ENCODE measurements at regions not wholly inside any gene's neighbourhood (a gene's known extent, or its start where the extent isn't known, plus 50 kb on each side); places are given as distances from the start of the nearest gene placed in this dataset.

DNA sequence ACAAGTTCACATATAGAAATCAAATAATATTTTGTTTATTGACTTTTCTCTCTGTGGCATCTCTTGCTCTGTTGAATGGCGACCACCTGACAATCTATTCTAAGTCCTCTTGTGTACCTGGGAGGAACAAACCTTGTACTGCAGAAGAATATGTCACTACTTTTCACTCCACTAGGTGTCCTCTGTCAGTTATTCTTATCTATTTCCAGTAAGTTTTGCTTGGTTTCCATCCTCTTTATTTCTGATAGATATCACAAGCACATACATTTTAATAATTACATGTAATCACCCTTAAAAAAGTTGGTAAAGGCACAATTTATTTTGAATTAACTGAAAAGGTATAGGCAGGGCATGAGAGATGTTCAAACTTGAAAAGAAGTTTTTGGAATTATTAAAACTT is 238.4 kb downstream of the SNCA start:
- no peak for DNase-seq

DNA sequence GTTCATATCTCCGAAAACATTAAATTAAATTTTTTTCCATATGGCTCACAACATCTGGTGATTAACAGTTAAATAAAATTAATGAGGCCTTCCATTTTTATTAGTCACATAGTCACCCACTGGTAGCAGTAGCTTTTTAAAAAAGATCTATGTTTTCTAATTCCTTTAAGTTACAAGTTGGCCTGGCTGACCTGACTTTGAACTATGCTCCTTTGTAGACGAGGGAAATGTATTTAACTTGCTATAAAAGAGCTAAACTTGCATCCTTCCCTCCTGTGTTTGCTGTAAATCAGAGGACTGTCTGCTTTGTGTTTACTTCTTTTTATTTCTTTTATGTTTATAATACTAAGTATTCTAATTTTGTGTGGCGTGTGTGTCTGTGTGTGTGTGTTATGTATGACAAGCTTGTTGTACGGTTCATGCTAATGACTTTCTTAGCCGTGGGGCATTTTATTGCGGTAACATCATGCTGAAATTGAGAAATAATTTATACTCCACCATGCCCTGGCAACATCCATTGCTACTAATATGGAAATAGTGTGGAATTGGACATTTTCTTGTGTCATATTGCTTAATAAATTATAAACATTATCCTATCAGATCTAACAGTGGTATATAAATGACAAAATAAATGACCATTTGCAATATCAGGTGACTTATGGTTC is 241.7 kb downstream of the SNCA start:
- DNase-seq = no peak

GRCh38 chr4:89590128-89590527 is 246.8 kb downstream of the SNCA start:
- no peak for DNase-seq

DNA sequence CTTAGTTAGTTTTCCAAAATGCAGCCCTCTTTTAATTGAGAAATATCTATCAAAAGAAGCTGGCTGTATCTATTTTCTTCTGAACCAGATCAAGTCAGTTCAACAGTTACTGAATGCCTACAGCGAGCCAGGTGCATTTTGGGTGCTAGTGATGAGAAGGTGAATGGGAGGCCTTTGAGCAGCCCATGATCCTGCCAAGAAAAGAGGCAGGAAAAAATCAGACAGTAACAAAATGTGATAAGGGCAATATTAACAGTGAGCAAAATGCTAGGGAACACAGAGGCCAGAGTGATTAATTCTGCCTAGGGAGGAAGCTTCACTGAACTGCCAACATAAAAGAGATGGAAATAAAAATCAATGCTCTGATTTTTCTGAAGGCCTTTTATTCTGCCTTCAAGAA is 248.5 kb downstream of the SNCA start:
- no peak for DNase-seq

GRCh38 chr4:89587364-89587763 is 249.6 kb downstream of the SNCA start:
- no peak for DNase-seq

- DNase-seq = no peak
These were observed 250.1 kb downstream of the SNCA start for GRCh38 chr4:89586864-89587263.

DNA sequence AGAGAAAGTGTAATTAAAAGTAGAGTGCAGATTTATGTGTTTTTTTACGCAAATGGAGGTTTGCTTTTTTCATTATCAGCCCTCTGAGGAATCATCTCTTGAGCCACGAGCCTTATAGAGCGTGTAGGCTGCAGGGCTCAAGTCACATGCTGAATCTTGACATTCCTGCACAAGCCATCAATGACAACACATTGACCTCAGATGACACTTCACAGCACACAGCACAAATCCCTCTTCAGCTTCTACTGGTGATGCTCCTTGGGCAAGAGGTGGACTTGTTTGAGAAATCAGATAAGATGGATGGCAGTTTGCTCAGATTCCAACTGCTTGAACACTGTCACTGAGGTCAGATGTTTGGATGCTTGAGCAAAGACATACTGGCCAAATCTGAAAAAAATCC is 250.6 kb downstream of the SNCA start:
- DNase-seq = no peak

- DNase-seq = no peak
These were observed 254.0 kb downstream of the SNCA start for GRCh38 chr4:89582756-89583505.

GRCh38 chr4:89579771-89580170 is 257.2 kb downstream of the SNCA start:
- no peak for DNase-seq

- no peak for DNase-seq
These were observed 260.7 kb downstream of the SNCA start for GRCh38 chr4:89576246-89576645.

DNA sequence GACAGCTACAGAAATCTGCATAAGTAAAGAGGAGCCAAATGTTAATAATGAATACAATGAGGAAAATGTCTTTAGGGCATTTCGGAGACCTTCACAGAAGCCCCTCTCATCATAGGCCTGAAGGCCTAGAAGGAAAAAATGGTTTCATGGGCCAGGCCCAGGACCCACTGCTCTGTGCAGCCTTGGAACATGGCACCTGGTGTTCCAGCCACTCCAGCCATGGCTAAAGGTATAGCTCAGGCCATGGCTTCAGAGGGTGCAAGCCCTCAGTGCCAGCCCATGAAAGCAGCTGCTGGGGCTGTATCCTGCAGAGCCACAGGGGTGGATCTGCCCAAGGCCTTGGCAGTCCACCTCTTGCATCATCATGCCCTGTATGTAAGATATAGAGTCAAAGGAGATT is 261.1 kb downstream of the SNCA start:
- DNase-seq = no peak

DNA sequence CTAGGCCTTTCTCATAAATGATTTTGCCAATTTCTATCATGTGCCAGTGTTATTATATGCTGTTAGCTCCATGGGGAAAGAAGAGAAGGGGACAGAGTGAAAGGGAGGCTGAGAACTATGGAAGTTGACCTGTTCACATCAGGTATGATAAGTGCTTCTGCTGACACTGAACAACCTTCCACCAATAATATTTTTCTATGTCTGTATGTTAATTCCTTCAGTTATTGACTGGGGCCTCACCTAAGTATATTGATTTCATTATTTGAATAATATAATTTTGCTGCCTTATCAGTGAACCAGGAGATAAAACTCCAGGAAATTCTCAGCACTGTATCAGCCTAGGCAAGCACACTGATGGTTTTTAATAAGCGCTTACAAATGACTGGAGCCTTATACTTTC is 262.8 kb downstream of the SNCA start:
- DNase-seq = no peak

DNA sequence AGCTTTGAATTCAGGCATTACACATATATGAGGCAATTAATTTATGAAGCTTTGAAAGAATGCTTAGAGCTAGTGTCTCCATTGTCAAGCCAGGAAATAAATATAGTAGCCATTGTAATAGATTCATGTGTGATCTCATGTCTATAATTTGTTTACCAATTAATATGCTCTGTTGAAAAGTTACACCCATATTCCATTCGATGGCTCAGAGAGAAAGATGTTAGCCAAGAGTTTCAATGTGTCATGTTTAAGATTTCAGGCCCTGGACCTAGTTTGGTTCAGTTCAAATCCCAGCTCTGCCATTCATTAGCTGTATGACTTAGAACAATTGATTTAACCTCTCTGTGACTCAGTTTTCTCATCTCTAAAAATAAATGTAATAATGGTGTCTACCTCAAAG is 263.3 kb downstream of the SNCA start:
- DNase-seq = no peak

- no peak for DNase-seq
These were observed 264.6 kb downstream of the SNCA start for GRCh38 chr4:89572224-89572858.

DNA sequence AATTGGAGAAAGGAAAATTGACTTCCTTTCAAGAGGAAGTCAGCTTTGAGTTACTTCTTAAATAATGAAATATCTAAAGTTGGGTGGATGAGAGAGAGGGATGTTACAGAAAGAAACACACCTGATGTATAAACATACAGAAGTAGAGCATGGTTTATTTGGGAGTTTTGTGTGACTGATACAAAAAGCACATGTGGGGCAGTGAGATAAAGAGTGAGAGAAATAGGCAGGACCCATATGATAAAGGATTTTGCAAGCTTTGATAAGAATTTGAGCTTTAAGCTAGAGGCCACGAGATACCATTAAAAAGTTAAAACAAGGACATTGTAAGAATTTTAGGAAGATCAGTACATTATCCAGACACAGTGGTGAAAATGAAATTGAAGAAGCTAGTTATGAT is 263.3 kb upstream of the GPRIN3 start:
- DNase-seq = no peak

DNA sequence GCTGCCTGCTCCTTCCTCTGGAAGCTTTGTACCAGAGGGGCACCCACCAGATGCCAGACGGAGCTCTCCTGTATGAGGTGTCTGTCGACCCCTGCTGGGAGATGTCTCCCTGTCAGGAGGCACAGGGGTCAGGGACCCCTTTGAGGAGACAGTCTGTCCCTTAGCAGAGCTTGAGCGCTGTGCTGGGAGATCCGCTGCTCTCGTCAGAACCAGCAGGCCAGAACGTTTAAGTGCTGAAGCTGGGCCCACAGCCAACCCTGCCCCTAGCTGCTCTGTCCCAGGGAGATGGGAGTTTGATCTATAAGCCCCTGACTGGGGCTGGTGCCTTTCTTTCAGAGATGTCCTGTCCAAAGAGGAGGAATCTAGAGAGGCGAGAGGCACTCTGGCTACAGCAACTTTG is 260.3 kb upstream of the GPRIN3 start:
- no peak for DNase-seq

GRCh38 chr4:89563431-89563830 is 255.8 kb upstream of the GPRIN3 start:
- DNase-seq = no peak

DNA sequence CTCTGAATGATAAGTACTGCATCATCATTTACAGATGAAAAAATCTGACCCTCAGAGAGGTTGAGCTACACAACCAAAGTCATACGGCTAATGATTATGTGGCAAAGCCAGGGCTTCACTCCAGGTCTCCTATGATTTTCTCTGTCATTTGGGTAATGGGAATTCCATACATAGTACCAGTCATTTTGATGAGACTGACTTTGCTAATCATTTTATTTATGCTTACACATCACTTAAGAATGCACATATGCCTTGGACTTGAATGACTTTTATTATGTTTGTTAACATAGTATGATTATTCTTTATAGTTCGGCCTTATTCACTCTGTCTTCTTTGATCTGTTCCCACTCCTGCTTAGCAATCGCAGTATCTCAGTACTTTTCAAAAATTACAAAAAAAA is 255.1 kb upstream of the GPRIN3 start:
- DNase-seq = no peak

DNA sequence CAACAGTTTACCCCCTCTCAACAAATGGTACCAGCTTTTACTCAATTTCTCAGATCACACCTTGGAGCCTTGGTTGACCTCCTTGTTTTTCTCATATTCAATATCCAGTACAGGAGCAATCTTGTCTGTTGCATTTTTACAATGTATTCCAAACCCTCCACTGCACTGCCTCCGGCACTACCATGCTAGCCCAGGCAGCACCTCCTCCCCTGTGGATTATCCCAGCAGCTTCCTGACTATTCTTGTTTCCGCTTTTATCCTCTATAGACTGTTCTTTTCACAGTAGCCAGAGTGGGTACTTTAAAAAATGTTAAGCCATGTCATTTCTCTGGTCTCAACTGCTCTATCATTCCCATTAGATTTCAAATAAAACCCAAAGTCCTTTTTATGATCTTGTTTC is 253.4 kb upstream of the GPRIN3 start:
- DNase-seq = no peak

DNA sequence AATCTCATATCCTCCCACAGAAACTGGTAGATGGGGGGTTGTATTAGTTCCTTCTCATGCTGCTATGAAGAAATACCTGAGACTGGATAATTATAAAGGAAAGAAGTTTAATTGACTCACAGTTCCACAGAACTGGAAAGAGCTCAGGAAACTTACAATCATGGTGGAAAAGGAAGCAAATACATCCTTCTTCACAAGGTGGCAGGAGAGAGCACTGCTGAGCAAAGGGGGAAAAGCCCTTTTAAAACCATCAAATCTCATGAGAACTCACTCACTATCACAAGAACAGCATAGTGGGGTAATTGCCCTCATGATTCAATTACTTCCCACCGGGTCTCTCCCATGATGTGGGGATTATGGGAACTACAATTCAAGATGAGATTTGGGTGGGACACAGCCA is 250.5 kb upstream of the GPRIN3 start:
- DNase-seq = no peak

DNA sequence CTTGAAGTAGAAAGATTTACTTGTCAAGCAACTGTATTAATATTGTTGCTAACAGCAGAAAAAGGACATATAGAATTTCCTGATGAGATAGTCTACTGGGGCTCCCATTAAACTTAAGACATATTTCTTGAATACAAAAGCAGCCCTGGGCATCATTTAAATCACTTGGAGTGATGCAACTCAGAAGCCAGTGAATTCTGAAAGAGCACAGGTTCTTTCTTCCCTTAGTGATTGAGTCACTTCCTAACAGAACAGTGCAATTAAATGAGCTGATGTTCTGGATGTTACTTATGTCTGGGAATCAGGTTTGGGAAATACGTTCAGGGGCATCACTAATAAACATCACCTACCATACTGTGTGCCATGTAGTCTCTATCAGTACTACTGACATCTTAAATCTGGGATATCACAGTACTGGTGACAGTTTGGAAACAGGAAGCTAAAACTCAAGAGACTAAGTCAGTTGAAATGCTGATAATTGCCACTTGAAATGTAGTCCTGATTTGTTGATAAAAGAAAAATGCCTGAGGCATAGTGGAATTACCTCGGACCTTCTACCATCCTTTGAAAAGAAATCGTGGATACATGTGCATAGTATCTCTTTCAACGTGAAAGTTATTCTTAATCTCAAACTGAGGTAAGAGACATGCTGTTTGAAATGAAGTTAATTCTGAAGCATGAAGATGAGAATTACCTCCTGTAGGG is 249.2 kb upstream of the GPRIN3 start:
- no peak for DNase-seq

DNA sequence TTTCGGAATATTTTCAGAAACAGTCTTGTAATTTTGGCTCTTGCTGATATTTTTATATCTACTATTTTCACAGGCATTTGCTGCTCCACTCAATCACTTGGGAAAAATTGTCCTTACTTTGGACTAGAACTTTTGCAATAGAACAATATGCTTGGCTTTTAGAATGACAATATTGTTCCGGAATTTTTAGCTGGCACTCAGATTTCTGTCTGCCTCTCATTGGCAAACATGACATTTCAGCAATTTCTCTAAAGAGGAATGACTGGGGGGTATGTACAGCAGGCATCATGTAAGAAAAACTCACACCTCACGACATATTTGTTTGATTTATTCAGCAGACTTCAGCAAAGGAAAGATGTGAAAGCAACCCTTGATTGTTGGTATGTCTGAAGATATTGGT is 243.6 kb upstream of the GPRIN3 start:
- DNase-seq = no peak

DNA sequence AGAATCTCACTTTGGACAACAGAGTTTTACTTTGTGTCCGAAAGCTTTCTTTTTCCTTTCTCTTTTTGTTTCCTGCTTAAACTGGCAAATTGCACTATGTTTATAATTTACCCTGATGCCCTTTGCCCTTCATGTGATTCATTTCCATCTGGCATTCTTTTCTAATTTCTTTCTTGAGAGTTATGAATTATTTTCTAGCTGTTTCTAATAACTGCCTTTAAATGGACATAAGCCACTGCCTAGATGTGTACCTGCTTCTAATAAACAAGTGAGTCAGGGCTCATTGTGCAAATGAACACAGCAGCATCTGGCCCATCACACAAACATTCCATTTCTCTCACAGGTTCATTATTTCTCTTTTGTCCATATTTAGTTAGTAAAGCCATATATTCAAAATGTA is 242.3 kb upstream of the GPRIN3 start:
- no peak for DNase-seq

DNA sequence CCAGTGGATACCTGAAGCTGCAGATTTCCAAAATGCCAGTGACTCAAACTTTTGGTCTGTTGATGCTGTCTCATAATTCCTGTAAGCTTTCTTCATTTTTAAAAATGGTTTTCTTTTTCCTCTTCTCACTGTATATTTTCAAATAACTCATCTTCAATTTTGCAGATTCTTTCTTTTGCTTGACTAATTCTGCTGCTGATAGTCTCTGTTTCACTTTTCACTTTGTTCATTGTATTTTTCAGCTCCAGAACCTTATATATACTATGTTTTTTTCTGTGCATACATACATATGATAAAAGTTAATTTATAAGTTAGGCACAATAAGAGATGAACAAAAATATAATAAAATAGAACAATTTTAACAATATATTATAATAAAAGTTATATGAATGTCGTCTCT is 237.7 kb upstream of the GPRIN3 start:
- no peak for DNase-seq
